ENCODE measurements at regions not wholly inside any gene's neighbourhood (a gene's known extent, or its start where the extent isn't known, plus 50 kb on each side); places are given as distances from the start of the nearest gene placed in this dataset.

DNA sequence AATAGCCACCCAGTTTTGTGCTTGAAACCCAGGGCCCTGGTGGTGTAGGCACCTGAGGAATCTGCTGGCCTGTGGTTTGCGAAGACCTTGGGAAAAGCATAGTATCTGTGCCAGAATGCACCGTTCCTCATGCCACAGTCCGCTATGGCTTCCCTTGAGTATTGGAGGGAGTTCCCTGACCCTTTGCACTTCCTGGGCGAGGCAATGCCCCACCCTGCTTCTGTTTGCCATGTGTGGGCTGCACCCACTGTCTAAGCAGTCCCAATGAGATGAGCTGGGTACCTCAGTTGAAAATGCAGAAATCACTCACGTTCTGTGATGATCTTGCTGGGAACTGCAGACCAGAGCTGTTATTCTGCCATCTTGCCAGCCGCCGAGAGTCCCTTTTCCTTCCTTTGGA, 483.5 kb downstream of the AGTPBP1 start:
- H3K4me3 ChIP-seq (ENCODE audit: low read depth, low read length), result no peak overlapping the region
- TF ChIP-seq, protein P1, sequence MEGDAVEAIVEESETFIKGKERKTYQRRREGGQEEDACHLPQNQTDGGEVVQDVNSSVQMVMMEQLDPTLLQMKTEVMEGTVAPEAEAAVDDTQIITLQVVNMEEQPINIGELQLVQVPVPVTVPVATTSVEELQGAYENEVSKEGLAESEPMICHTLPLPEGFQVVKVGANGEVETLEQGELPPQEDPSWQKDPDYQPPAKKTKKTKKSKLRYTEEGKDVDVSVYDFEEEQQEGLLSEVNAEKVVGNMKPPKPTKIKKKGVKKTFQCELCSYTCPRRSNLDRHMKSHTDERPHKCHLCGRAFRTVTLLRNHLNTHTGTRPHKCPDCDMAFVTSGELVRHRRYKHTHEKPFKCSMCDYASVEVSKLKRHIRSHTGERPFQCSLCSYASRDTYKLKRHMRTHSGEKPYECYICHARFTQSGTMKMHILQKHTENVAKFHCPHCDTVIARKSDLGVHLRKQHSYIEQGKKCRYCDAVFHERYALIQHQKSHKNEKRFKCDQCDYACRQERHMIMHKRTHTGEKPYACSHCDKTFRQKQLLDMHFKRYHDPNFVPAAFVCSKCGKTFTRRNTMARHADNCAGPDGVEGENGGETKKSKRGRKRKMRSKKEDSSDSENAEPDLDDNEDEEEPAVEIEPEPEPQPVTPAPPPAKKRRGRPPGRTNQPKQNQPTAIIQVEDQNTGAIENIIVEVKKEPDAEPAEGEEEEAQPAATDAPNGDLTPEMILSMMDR (IDR thresholded peaks at IDR 0.05; ENCODE audit: insufficient read depth, low read length), result no peak
- no peak for DNase-seq (ENCODE audit: low read depth)

DNA sequence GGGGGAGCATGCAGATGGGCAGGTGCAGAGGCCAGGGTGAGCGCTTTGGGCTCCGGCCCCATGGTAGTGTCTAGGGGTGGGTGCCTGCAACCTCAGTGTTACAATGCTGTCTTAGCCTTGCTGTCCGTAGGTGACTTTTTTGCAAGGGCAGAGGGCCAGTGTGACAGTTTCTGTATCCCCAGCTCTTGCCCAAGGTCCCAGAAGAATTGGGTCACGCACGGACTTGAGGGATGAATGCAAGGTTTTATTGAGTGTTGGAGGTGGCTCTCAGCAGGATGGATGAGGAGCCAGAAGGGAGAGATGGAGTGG, 492.5 kb downstream of the AGTPBP1 start:
- no peak for DNase-seq (ENCODE audit: low read depth)
- TF ChIP-seq, protein P1 (IDR thresholded peaks at IDR 0.05; ENCODE audit: insufficient read depth, low read length), result no peak

DNA sequence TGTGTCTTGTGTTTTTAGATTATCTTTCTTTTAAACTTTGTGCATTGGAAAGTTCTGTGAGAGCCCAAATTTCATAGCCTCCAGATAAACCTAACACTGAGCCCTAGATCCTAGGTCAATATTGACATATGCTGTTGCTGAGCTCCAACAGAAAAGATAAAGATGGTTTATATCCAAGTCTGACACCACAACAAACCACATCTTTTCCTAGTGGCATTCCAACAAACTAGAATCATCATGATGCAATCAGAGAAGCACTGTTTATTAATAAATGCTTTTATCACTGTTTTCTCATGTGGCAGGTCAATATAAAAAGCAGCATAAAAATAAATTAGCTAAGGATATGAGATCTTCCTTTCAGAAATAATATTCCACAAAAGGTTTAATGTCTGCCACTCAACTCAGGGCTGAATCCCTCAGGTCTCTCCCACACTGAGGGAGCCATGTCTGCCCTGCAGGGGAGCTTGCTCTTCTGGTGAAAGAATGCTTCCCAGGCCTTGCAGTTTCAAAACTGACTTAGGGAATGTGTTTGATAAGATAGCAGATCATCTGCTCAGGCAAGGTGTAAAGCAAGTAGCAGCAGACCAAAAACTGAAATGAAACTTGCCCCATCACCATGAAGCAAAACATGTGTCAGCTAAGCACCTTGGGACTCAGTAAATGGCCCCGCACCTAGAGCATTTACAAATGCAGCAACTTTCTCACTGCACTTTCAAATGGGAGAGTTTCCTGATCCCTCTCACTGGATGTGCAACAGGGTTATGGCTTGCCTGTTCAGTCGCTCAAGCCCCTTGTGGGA, 493.0 kb downstream of the AGTPBP1 start:
- TF ChIP-seq, protein P1 (IDR thresholded peaks at IDR 0.05; ENCODE audit: insufficient read depth, low read length), result peak; percentile 1
- no peak overlapping the region for H3K4me3 ChIP-seq (ENCODE audit: low read depth, low read length)
- peak; percentile 61 for DNase-seq (ENCODE audit: low read depth)

More for the DNA sequence above, 492.5 kb downstream of the AGTPBP1 start:
- H3K4me3 ChIP-seq (ENCODE audit: low read depth, low read length), result no peak overlapping the region

- H3K4me3 ChIP-seq (ENCODE audit: low read depth, low read length), result no peak overlapping the region
- DNase-seq (ENCODE audit: low read depth), result no peak
- TF ChIP-seq, protein P1 (IDR thresholded peaks at IDR 0.05; ENCODE audit: insufficient read depth, low read length), result no peak
Measured at GRCh38 chr9:85246541-85246940, 495.2 kb downstream of the AGTPBP1 start.

- no peak for DNase-seq (ENCODE audit: low read depth)
- TF ChIP-seq, protein P1 (IDR thresholded peaks at IDR 0.05; ENCODE audit: insufficient read depth, low read length), result no peak
- no peak overlapping the region for H3K4me3 ChIP-seq (ENCODE audit: low read depth, low read length)
Measured at GRCh38 chr9:85244856-85245255, 496.9 kb downstream of the AGTPBP1 start.

- H3K4me3 ChIP-seq (ENCODE audit: low read depth, low read length), result no peak overlapping the region
- TF ChIP-seq, protein P1 (IDR thresholded peaks at IDR 0.05; ENCODE audit: insufficient read depth, low read length), result no peak
- DNase-seq (ENCODE audit: low read depth), result no peak
Measured at GRCh38 chr9:85243977-85244376, 497.8 kb downstream of the AGTPBP1 start.

GRCh38 chr9:85237478-85237877, 504.3 kb downstream of the AGTPBP1 start:
- TF ChIP-seq, protein P1 (IDR thresholded peaks at IDR 0.05; ENCODE audit: insufficient read depth, low read length), result no peak
- no peak overlapping the region for H3K4me3 ChIP-seq (ENCODE audit: low read depth, low read length)
- DNase-seq (ENCODE audit: low read depth), result peak; percentile 33

Data from fibroblast of the aortic adventitia (primary cell).